Neural cell (in vitro differentiated cells): ENCODE measurements at regions not wholly inside any gene's neighbourhood (a gene's known extent, or its start where the extent isn't known, plus 50 kb on each side); places are given as distances from the start of the nearest gene placed in this dataset.

Experiments used
- H2AFZ ChIP-seq: fragments of 200-600, 300-800 bp; sonication (generic), shearing (Covaris generic); 2 replicates; pipeline ENCODE4 v1.6.0; 2014; ENCODE audit warnings: low read depth, mild to moderate bottlenecking, antibody characterized with exemption, low read length, moderate library complexity
- H3F3A ChIP-seq: fragments of 200-600 bp; shearing (Covaris generic); 2 replicates; pipeline ENCODE4 v1.6.1; 2016; ENCODE audit warnings: mild to moderate bottlenecking, moderate library complexity, mixed read lengths, antibody characterized with exemption, low read length; ENCODE audit not compliant: insufficient read depth, poor library complexity, severe bottlenecking
- H3K27ac ChIP-seq: fragments of 200-600, 300-800 bp; sonication (generic), shearing (Covaris generic); 2 replicates; pipeline ENCODE4 v1.5.1; 2014; ENCODE audit warnings: mild to moderate bottlenecking, low read length, moderate library complexity
- H3K27me3 ChIP-seq: fragments of 300-800, 200-600 bp; sonication (generic), shearing (Covaris generic); 2 replicates; pipeline ENCODE4 v1.6.0; 2014; ENCODE audit warnings: mild to moderate bottlenecking, low read depth, low read length, moderate library complexity; ENCODE audit not compliant: insufficient read depth
- H3K36me3 ChIP-seq: fragments of 300-800, 200-600 bp; sonication (generic), shearing (Covaris generic); 2 replicates; pipeline ENCODE4 v1.5.1; 2014; ENCODE audit warnings: mild to moderate bottlenecking, antibody characterized with exemption, low read length, moderate library complexity; ENCODE audit not compliant: insufficient read depth
- H3K4me2 ChIP-seq: fragments of 300-800, 200-600 bp; sonication (generic), shearing (Covaris generic); 2 replicates; pipeline ENCODE4 v1.6.0; 2014; ENCODE audit warnings: mild to moderate bottlenecking, low read length
- H3K4me3 ChIP-seq: fragments of 300-800, 200-600 bp; sonication (generic), shearing (Covaris generic); 2 replicates; pipeline ENCODE4 v1.5.1; 2014; ENCODE audit warnings: mild to moderate bottlenecking, low read length, moderate library complexity
- H3K79me2 ChIP-seq: fragments of 200-600 bp; shearing (Covaris generic); replicated peaks from 2 replicates; pipeline ENCODE4 v1.6.0; 2014; ENCODE audit warnings: mild to moderate bottlenecking, low read length, moderate library complexity; ENCODE audit not compliant: insufficient read depth
- H3K9ac ChIP-seq: fragments of 300-800, 200-600 bp; sonication (generic), shearing (Covaris generic); 2 replicates; pipeline ENCODE4 v1.6.1; 2016; ENCODE audit warnings: mild to moderate bottlenecking, low read length, mixed read lengths
- H3K9me2 ChIP-seq: fragments of 200-600 bp; shearing (Covaris generic); 2 replicates; pipeline ENCODE4 v1.6.1; 2016; ENCODE audit warnings: mild to moderate bottlenecking, low read length, mixed read lengths; ENCODE audit not compliant: insufficient read depth
- H3K9me3 ChIP-seq: fragments of 200-600, 300-800 bp; sonication (generic), shearing (Covaris generic); 2 replicates; pipeline ENCODE4 v1.6.1; 2016; ENCODE audit warnings: mild to moderate bottlenecking, mixed run types, low read length, moderate library complexity, mixed read lengths
- H4K20me1 ChIP-seq: fragments of 200-600 bp; shearing (Covaris generic); 2 replicates; pipeline ENCODE4 v1.6.1; 2016; ENCODE audit warnings: mild to moderate bottlenecking, mixed run types; ENCODE audit not compliant: insufficient read depth
- EP300 ChIP-seq: fragments of 450-650 bp; conservative IDR thresholded peaks from 2 replicates; pipeline ENCODE4 v1.6.1; 2014; ENCODE audit warnings: antibody characterized with exemption, mild to moderate bottlenecking, moderate library complexity; ENCODE audit not compliant: poor library complexity, severe bottlenecking
- MXI1 ChIP-seq: fragments of 450-650 bp; conservative IDR thresholded peaks from 2 replicates; pipeline ENCODE4 v1.6.1; 2014; ENCODE audit warnings: antibody characterized with exemption, mild to moderate bottlenecking; ENCODE audit not compliant: poor library complexity, severe bottlenecking
- RAD21 ChIP-seq: fragments of 450-650 bp; conservative IDR thresholded peaks from 2 replicates; pipeline ENCODE4 v1.6.1; 2014; ENCODE audit warnings: antibody characterized with exemption, mild to moderate bottlenecking, moderate library complexity
- TAF1 ChIP-seq: IDR thresholded peaks from 2 replicates; pipeline ENCODE4 v1.6.1; 2012; ENCODE audit warnings: low read depth
- TF ChIP-seq, protein P1 (sequence below): fragments of 450-650 bp; IDR thresholded peaks from 2 replicates; pipeline ENCODE4 v1.5.1; 2014; ENCODE audit warnings: antibody characterized with exemption, mild to moderate bottlenecking, moderate library complexity; ENCODE audit not compliant: poor library complexity, severe bottlenecking
- TF ChIP-seq, protein P2 (sequence below): IDR thresholded peaks from 2 replicates; pipeline ENCODE4 v1.6.1; 2012; ENCODE audit warnings: borderline replicate concordance

DNA sequence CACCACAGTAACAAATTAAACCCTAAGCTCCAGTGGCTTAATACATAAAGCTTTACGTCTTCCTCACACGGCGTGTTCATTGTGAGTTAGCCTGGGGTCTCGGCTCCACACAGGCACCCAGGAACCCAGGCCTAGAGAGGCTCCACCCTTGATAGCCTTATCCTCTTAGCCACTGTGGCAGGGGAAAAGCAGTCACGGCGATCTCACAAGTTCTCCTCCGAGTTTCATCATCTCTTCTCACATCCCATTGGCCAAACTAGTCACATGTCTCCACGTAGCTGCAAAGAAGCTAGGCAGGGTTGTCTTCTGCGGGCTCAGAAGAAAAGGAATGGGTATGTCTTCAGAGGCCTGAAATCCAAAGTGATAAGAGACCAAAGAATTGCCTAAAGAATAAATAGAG, 122.3 kb upstream of the GRIK3 start (continued):
- TF ChIP-seq, protein P1, sequence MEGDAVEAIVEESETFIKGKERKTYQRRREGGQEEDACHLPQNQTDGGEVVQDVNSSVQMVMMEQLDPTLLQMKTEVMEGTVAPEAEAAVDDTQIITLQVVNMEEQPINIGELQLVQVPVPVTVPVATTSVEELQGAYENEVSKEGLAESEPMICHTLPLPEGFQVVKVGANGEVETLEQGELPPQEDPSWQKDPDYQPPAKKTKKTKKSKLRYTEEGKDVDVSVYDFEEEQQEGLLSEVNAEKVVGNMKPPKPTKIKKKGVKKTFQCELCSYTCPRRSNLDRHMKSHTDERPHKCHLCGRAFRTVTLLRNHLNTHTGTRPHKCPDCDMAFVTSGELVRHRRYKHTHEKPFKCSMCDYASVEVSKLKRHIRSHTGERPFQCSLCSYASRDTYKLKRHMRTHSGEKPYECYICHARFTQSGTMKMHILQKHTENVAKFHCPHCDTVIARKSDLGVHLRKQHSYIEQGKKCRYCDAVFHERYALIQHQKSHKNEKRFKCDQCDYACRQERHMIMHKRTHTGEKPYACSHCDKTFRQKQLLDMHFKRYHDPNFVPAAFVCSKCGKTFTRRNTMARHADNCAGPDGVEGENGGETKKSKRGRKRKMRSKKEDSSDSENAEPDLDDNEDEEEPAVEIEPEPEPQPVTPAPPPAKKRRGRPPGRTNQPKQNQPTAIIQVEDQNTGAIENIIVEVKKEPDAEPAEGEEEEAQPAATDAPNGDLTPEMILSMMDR: no peak
- TF ChIP-seq EP300: no peak

DNA sequence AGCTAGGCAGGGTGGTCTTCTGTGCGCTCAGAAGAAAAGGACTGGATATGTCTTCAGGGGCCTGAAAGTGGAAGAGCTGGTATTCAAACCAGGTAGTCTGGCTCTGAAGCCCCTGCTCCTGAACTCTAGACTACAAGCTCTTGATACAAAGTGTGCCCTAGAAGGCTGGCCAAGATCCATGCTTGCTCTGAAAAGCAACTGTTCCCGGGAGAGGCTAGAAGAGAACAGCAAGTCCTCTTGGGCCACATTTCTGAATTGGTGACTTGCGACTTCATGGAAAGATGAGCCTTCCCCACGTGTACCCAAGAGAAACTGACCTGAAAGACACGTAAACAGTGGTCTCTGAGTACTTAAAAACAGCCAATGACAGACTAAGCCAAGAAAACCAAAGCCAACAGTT, 123.3 kb upstream of the GRIK3 start:
- Histone ChIP-seq H3K9me2 (no peaks in the 10 kb centered on the region), H4K20me1 (no peaks in the 10 kb centered on the region), H3K79me2 (no peaks in the 10 kb centered on the region), H3K36me3 (no peaks in the 10 kb centered on the region), H3K27me3 (no peaks in the 10 kb centered on the region), H3K9me3 (no peaks in the 10 kb centered on the region), H3K4me3 (no peak overlapping the region), H3K4me2 (no peak overlapping the region), H2AFZ (no peak overlapping the region), H3F3A (no peaks in the 10 kb centered on the region), H3K9ac (no peak overlapping the region), H3K27ac (no peak overlapping the region)
- TF ChIP-seq RAD21 (no peak), EP300 (no peak), TAF1 (no peak), MXI1 (no peak)
- TF ChIP-seq, protein P1: no peak

DNA sequence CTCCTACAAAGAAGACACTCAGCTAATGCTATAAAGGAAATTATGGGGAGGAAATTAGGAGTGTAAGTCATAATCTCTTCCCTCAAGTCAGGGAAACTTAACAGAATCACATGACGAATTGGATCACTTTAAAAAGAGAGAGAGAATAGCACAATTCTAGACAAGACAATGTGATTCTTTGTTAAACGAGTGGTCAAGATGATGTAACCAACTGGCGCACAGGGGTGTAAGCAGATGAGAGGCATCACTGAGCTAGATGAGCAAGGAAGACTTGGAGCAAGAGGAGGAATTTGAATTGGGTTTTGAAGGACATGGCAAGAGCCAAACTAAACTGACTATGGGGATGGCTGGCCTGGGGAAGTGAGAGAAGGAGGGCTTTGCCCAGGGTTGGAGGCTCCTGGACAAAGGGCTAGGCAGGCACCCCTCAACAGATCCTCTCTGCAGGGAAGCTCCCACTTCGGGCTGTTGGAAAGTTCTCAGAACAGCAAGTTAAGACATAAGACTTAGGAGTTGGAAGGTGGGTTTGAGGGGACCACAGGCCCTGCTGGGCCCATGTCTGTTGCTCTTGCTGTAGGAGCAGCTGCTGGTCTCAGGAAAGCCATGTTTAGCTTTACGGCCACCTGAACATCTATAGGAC, 123.9 kb upstream of the GRIK3 start:
- H3K36me3 ChIP-seq: no peaks in the 10 kb centered on the region
- no peak overlapping the region for H2AFZ ChIP-seq
- H3K9me2 ChIP-seq: no peaks in the 10 kb centered on the region
- TF ChIP-seq TAF1 (no peak), RAD21 (no peak), EP300 (no peak)
- TF ChIP-seq, protein P2, sequence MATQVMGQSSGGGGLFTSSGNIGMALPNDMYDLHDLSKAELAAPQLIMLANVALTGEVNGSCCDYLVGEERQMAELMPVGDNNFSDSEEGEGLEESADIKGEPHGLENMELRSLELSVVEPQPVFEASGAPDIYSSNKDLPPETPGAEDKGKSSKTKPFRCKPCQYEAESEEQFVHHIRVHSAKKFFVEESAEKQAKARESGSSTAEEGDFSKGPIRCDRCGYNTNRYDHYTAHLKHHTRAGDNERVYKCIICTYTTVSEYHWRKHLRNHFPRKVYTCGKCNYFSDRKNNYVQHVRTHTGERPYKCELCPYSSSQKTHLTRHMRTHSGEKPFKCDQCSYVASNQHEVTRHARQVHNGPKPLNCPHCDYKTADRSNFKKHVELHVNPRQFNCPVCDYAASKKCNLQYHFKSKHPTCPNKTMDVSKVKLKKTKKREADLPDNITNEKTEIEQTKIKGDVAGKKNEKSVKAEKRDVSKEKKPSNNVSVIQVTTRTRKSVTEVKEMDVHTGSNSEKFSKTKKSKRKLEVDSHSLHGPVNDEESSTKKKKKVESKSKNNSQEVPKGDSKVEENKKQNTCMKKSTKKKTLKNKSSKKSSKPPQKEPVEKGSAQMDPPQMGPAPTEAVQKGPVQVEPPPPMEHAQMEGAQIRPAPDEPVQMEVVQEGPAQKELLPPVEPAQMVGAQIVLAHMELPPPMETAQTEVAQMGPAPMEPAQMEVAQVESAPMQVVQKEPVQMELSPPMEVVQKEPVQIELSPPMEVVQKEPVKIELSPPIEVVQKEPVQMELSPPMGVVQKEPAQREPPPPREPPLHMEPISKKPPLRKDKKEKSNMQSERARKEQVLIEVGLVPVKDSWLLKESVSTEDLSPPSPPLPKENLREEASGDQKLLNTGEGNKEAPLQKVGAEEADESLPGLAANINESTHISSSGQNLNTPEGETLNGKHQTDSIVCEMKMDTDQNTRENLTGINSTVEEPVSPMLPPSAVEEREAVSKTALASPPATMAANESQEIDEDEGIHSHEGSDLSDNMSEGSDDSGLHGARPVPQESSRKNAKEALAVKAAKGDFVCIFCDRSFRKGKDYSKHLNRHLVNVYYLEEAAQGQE: no peak
- no peaks in the 10 kb centered on the region for H3K9me3 ChIP-seq
- no peaks in the 10 kb centered on the region for H3F3A ChIP-seq
- no peak overlapping the region for H3K9ac ChIP-seq
- H3K27me3 ChIP-seq: no peaks in the 10 kb centered on the region
- no peak overlapping the region for H3K27ac ChIP-seq
- H3K4me3 ChIP-seq: no peak overlapping the region
- H4K20me1 ChIP-seq: no peaks in the 10 kb centered on the region
- no peaks in the 10 kb centered on the region for H3K79me2 ChIP-seq
- H3K4me2 ChIP-seq: no peak overlapping the region
